ENCODE measurements at regions not wholly inside any gene's neighbourhood (a gene's known extent, or its start where the extent isn't known, plus 50 kb on each side); places are given as distances from the start of the nearest gene placed in this dataset.

GRCh38 chr3:76969996-76970615 is 69.8 kb upstream of the ROBO2 start:
- intact Hi-C loops (cut with micrococcal nuclease; ENCODE audit: unreplicated experiment) (no loop called here), in situ Hi-C loops (cut with HindIII; ENCODE audit: low pct_unique_long_range_greater_than_20kb, low sequenced_read_pairs) (no loop called here)
- ATAC-seq = no peak
- Histone ChIP-seq H3K4me3 (ENCODE audit: low read depth in 2 of 2, low read length in 2 of 2) (no peak overlapping the region), H3K27me3 (ENCODE audit: control insufficient read depth, insufficient read depth, low read length) (no peaks in the 10 kb centered on the region), H3K4me1 (ENCODE audit: control insufficient read depth, insufficient read depth, low read length) (no peaks in the 10 kb centered on the region), H3K36me3 (ENCODE audit: control insufficient read depth, insufficient read depth, low read length) (no peaks in the 10 kb centered on the region), H3K27ac (ENCODE audit: low read length) (no peak overlapping the region), H3K9me3 (ENCODE audit: control insufficient read depth, insufficient read depth, low read depth, low read length) (no peaks in the 10 kb centered on the region)
- ChIA-PET CTCF (no interaction called here), POLR2A (no interaction called here)
- no peak for DNase-seq (ENCODE audit: low read depth, low spot score)
- no TSS peak for BruUV-seq (replicated peaks)
- TF ChIP-seq SIN3A (IDR thresholded peaks at IDR 0.05; ENCODE audit: borderline replicate concordance, insufficient read depth, low read depth, low read length) = no peak
- TF ChIP-seq REST (IDR thresholded peaks at IDR 0.05; ENCODE audit: insufficient read depth in 1 of 2, low read depth in 2 of 2, low read length in 1 of 2) = no peak
- no peak for TF ChIP-seq CTCF (IDR thresholded peaks at IDR 0.05)
- no peak for TF ChIP-seq TCF7L2 (IDR thresholded peaks at IDR 0.05; ENCODE audit: low read depth, low read length)
- TF ChIP-seq POLR2AphosphoS5 (IDR thresholded peaks at IDR 0.05; ENCODE audit: low read depth, low read length) = no peak

DNA sequence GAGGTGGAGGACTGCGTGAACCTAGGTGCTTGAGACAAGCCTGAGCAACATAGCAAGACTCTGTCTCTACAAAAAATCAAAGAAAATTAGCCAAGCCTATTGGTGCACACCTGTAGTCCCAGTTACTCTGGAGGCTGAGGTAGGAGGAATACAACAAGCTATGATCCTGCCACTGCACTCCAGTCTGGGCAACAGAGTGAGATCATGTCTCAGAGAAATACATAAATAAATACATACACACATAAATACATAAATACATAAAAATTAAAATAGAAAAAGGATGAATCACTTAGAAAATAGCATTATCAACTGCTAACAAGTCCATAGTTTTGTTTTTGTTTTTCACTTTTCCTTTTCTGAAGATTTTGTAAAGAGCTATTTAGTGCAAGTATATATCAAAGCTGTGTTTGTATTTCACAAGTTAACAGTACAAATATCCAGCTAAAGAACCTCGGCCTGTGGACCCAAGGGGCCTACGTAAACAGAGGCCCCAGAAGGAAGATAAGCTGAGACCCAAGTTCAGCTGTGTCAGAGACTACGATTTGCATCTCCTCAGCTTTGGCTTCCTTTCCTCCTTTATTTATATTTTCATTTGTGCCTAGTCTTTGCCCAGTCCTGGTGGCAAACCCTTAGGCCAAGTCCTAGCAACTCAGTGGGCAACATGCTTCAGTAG is 67.1 kb upstream of the ROBO2 start:
- no peak overlapping the region for H3K4me3 ChIP-seq (ENCODE audit: low read depth in 2 of 2, low read length in 2 of 2)
- ChIA-PET CTCF (no interaction called here), POLR2A (no interaction called here)
- in situ Hi-C loops (cut with HindIII; ENCODE audit: low pct_unique_long_range_greater_than_20kb, low sequenced_read_pairs) = no loop called here
- no TSS peak for BruUV-seq (replicated peaks)
- H3K4me1 ChIP-seq (ENCODE audit: control insufficient read depth, insufficient read depth, low read length) = no peaks in the 10 kb centered on the region
- no peak for ATAC-seq
- intact Hi-C loops (cut with micrococcal nuclease; ENCODE audit: unreplicated experiment) = no loop called here
- H3K27me3 ChIP-seq (ENCODE audit: control insufficient read depth, insufficient read depth, low read length) = no peaks in the 10 kb centered on the region
- no peaks in the 10 kb centered on the region for H3K9me3 ChIP-seq (ENCODE audit: control insufficient read depth, insufficient read depth, low read depth, low read length)
- no peak for DNase-seq (ENCODE audit: low read depth, low spot score)
- TF ChIP-seq TCF7L2 (IDR thresholded peaks at IDR 0.05; ENCODE audit: low read depth, low read length) = no peak
- no peak for TF ChIP-seq POLR2AphosphoS5 (IDR thresholded peaks at IDR 0.05; ENCODE audit: low read depth, low read length)
- no peak for TF ChIP-seq CTCF (IDR thresholded peaks at IDR 0.05)
- no peak for TF ChIP-seq REST (IDR thresholded peaks at IDR 0.05; ENCODE audit: insufficient read depth in 1 of 2, low read depth in 2 of 2, low read length in 1 of 2)
- TF ChIP-seq SIN3A (IDR thresholded peaks at IDR 0.05; ENCODE audit: borderline replicate concordance, insufficient read depth, low read depth, low read length) = no peak
- H3K27ac ChIP-seq (ENCODE audit: low read length) = no peak overlapping the region
- no peaks in the 10 kb centered on the region for H3K36me3 ChIP-seq (ENCODE audit: control insufficient read depth, insufficient read depth, low read length)

Data from Panc1 (cell line).